HCT116 (cell line): ENCODE measurements at regions not wholly inside any gene's neighbourhood (a gene's known extent, or its start where the extent isn't known, plus 50 kb on each side); places are given as distances from the start of the nearest gene placed in this dataset.

Experiments used
- ATAC-seq: fragments of 200-7000 bp; cut with Tn5 transposase; 2 replicates; pipeline ENCODE4 v1.9.1; 2020; ENCODE audit warnings: mild to moderate bottlenecking, moderate library complexity
- BruUV-seq: library from RNA; stranded (reverse); fragments of 400-500 nt; replicated peaks from 2 replicates; lab custom pipeline; 2021; lab: Mats Ljungman, UMichigan
- CTCF ChIA-PET: fragments of 300-600 bp; sonication (Branson Sonifier 250); formaldehyde crosslinking; loops from one replicate; lab custom pipeline; 2021; ENCODE audit warnings: antibody characterized with exemption; lab: Charles Lee
- POLR2A ChIA-PET: fragments of 300-600, 350-600 bp; sonication (Branson Sonifier 250); formaldehyde crosslinking; loops from one replicate; lab custom pipeline; 2021; ENCODE audit warnings: antibody characterized with exemption; lab: Charles Lee
- RAD21 ChIA-PET, 2 experiments: fragments of 300-600 bp; sonication (Branson Sonifier 250); formaldehyde crosslinking; loops; one replicate each; lab custom pipeline; 2023; ENCODE audit warnings: low total read pairs in 2 of 2; ENCODE audit not compliant: uncharacterized antibody in 2 of 2, unreplicated experiment in 2 of 2, low non-redundant PET in 1 of 2; lab: Charles Lee
- DNase-seq: peaks from one replicate; pipeline ENCODE4 v3.0.0-alpha.2; 2010; ENCODE audit warnings: low read depth, low spot score
- H2AFZ ChIP-seq: fragments of 200-600 bp; shearing (Covaris generic), sonication (generic); 2 replicates; pipeline ENCODE4 v1.6.1; 2017; ENCODE audit warnings: low read depth, mixed run types, mixed read lengths, antibody characterized with exemption, low read length; ENCODE audit not compliant: poor library complexity, severe bottlenecking
- H3K27ac ChIP-seq: 2 replicates; pipeline ENCODE4 v1.5.1; 2012; ENCODE audit warnings: low read depth, low read length
- H3K27me3 ChIP-seq: fragments of 200-600 bp; sonication (generic); 2 replicates; pipeline ENCODE4 v1.6.1; 2016; ENCODE audit warnings: mixed run types, low read length, mixed read lengths; ENCODE audit not compliant: insufficient read depth
- H3K36me3 ChIP-seq, 2 experiments: fragments of 200-500 bp in 1 of 2; fragments of 200-600 bp in 1 of 2; sonication (Bioruptor generic) in 1 of 2; sonication (generic) in 1 of 2; 2 replicates each; pipeline versions ENCODE4 v1.5.1 to v1.6.1; 2014 to 2016; ENCODE audit warnings: low read length in 2 of 2, inconsistent platforms in 1 of 2, mixed read lengths in 1 of 2, mixed run types in 1 of 2; ENCODE audit not compliant: insufficient read depth in 2 of 2, control insufficient read depth in 1 of 2
- H3K4me1 ChIP-seq, 2 experiments: fragments of 200-600 bp in 1 of 2; sonication (generic) in 1 of 2; 2 replicates each; pipeline versions ENCODE4 v1.5.1 to v1.6.1; 2012 to 2017; ENCODE audit warnings: low read length in 2 of 2, inconsistent platforms in 1 of 2, mild to moderate bottlenecking in 1 of 2, mixed read lengths in 1 of 2, mixed run types in 1 of 2, moderate library complexity in 1 of 2; ENCODE audit not compliant: insufficient read depth in 2 of 2, control insufficient read depth in 1 of 2
- H3K4me2 ChIP-seq: fragments of 200-600 bp; sonication (generic); 2 replicates; pipeline ENCODE4 v1.6.1; 2017; ENCODE audit warnings: mixed run types, low read length, mixed read lengths
- H3K4me3 ChIP-seq, 2 experiments: fragments of 200-600 bp in 1 of 2; sonication (generic) in 1 of 2; replicated peaks in 1 of 2; 2 replicates each; pipeline ENCODE4 v1.5.1; 2011 to 2016; ENCODE audit warnings: low read length in 2 of 2, control low read depth in 1 of 2, low read depth in 1 of 2, mild to moderate bottlenecking in 1 of 2, mixed read lengths in 1 of 2, mixed run types in 1 of 2
- H3K79me2 ChIP-seq: fragments of 200-600 bp; sonication (generic); 2 replicates; pipeline ENCODE4 v1.6.1; 2017; ENCODE audit warnings: mild to moderate bottlenecking, mixed run types, low read length, moderate library complexity, mixed read lengths; ENCODE audit not compliant: insufficient read depth
- H3K9ac ChIP-seq: fragments of 200-600 bp; sonication (generic); 2 replicates; pipeline ENCODE4 v1.6.1; 2016; ENCODE audit warnings: low read length, mixed read lengths
- H3K9me2 ChIP-seq: fragments of 200-600 bp; sonication (generic), shearing (Covaris generic); 2 replicates; pipeline ENCODE4 v1.6.1; 2017; ENCODE audit warnings: mixed run types, mild to moderate bottlenecking, moderate library complexity; ENCODE audit not compliant: insufficient read depth
- H3K9me3 ChIP-seq, 2 experiments: fragments of 200-500 bp in 1 of 2; fragments of 200-600 bp in 1 of 2; sonication (Bioruptor generic) in 1 of 2; sonication (generic) in 1 of 2; 2 replicates each; pipeline ENCODE4 v1.6.1; 2014 to 2017; ENCODE audit warnings: low read length in 2 of 2, mixed read lengths in 2 of 2, inconsistent platforms in 1 of 2, low read depth in 1 of 2, mild to moderate bottlenecking in 1 of 2, mixed run types in 1 of 2, moderate library complexity in 1 of 2; ENCODE audit not compliant: control insufficient read depth in 1 of 2, insufficient read depth in 1 of 2
- H4K20me1 ChIP-seq: fragments of 200-600 bp; sonication (generic), shearing (Covaris generic); 2 replicates; pipeline ENCODE4 v1.6.1; 2017; ENCODE audit warnings: mixed run types, mild to moderate bottlenecking, moderate library complexity; ENCODE audit not compliant: insufficient read depth
- CEBPB ChIP-seq: IDR thresholded peaks from 2 replicates; pipeline ENCODE4 v1.6.1; 2012; ENCODE audit warnings: low read depth
- EGR1 ChIP-seq: IDR thresholded peaks from 2 replicates; pipeline ENCODE4 v1.6.1; 2012; ENCODE audit warnings: low read depth
- EZH2phosphoT487 ChIP-seq: fragments of 200-600 bp; IDR thresholded peaks from 2 replicates; pipeline ENCODE4 v1.6.1; 2018; ENCODE audit warnings: antibody characterized with exemption, borderline replicate concordance
- FOSL1 ChIP-seq: IDR thresholded peaks from 2 replicates; pipeline ENCODE4 v1.6.1; 2012; ENCODE audit warnings: low read depth
- MAX ChIP-seq: IDR thresholded peaks from 2 replicates; pipeline ENCODE4 v1.6.1; 2012
- POLR2A ChIP-seq: IDR thresholded peaks from 2 replicates; pipeline ENCODE4 v1.7.0; 2011; ENCODE audit warnings: borderline replicate concordance; ENCODE audit not compliant: insufficient read depth, insufficient read length; ENCODE audit errors: extremely low read depth
- SRF ChIP-seq: IDR thresholded peaks from 2 replicates; pipeline ENCODE4 v1.6.1; 2012; ENCODE audit warnings: low read depth
- ZFX ChIP-seq: fragments of 450-650 bp; IDR thresholded peaks from 2 replicates; pipeline ENCODE4 v1.6.1; 2017
- intact Hi-C: fragments of 100-400 bp; cut with micrococcal nuclease; formaldehyde crosslinking; loops from 2 replicates; pipeline ENCODE4 v1.10.0; 2022

- Histone ChIP-seq H3K27ac (no peak overlapping the region), H3K9ac (no peak overlapping the region), H3K27me3 (no peaks in the 10 kb centered on the region), H3K4me1 (no peaks in the 10 kb centered on the region), H4K20me1 (no peaks in the 10 kb centered on the region), H3K9me2 (no peaks in the 10 kb centered on the region), H3K36me3 (no peaks in the 10 kb centered on the region), H2AFZ (no peak overlapping the region), H3K4me2 (no peak overlapping the region), H3K79me2 (no peaks in the 10 kb centered on the region), H3K9me3 (no peaks in the 10 kb centered on the region; a peak in 1 of 4 replicates), H3K4me3 (no peak overlapping the region)
- ChIA-PET POLR2A (no interaction called here), RAD21 (no interaction called here), CTCF (no interaction called here)
- DNase-seq = no peak
- TF ChIP-seq CEBPB (no peak), EGR1 (no peak), ZFX (no peak), MAX (no peak), EZH2phosphoT487 (no peak), SRF (no peak), FOSL1 (no peak)
- BruUV-seq = no TSS peak
- intact Hi-C loops = no loop called here
- no peak for ATAC-seq
These were observed 84.9 kb downstream of the INHBA start for GRCh38 chr7:41617987-41618386.

DNA sequence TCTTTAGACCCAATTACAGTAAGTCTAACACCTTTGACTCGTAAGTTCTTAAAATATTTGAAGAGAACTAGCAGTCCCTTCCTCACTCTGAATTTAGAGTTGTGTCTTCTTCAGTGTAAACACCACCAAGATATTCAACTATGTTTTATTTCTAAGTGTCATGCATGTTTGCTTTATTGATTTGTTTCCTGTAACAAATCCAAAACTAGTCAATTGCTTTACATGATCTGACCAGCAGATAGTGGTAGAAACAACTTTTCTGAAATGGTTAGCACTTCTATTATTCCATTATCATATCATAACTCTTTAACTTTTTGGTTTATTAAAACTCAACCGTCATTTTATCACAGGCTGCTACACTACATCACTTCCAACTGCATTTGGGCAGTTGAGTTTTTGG, 90.1 kb downstream of the INHBA start:
- Histone ChIP-seq H3K4me1 (no peaks in the 10 kb centered on the region), H3K4me2 (no peak overlapping the region), H3K9me2 (no peaks in the 10 kb centered on the region), H4K20me1 (no peaks in the 10 kb centered on the region), H3K9me3 (no peaks in the 10 kb centered on the region; a peak in 1 of 4 replicates), H3K27me3 (no peaks in the 10 kb centered on the region), H3K4me3 (no peak overlapping the region), H3K27ac (no peak overlapping the region), H3K79me2 (no peaks in the 10 kb centered on the region), H2AFZ (no peak overlapping the region), H3K9ac (no peak overlapping the region), H3K36me3 (no peaks in the 10 kb centered on the region)
- CTCF ChIA-PET = no interaction called here
- ATAC-seq (no peak), DNase-seq (no peak)
- intact Hi-C loops = no loop called here
- BruUV-seq = no TSS peak
- RAD21 ChIA-PET = no interaction called here
- POLR2A ChIA-PET = no interaction called here
- no peak for TF ChIP-seq POLR2A
